T-helper 2 cell (primary cell): ENCODE measurements at regions not wholly inside any gene's neighbourhood (a gene's known extent, or its start where the extent isn't known, plus 50 kb on each side); places are given as distances from the start of the nearest gene placed in this dataset.

Experiments
- DNase-seq, 5 experiments: peaks; one replicate each; pipeline versions ENCODE4 v3.0.0 to v3.0.0-alpha.2; 2012 to 2022

DNA sequence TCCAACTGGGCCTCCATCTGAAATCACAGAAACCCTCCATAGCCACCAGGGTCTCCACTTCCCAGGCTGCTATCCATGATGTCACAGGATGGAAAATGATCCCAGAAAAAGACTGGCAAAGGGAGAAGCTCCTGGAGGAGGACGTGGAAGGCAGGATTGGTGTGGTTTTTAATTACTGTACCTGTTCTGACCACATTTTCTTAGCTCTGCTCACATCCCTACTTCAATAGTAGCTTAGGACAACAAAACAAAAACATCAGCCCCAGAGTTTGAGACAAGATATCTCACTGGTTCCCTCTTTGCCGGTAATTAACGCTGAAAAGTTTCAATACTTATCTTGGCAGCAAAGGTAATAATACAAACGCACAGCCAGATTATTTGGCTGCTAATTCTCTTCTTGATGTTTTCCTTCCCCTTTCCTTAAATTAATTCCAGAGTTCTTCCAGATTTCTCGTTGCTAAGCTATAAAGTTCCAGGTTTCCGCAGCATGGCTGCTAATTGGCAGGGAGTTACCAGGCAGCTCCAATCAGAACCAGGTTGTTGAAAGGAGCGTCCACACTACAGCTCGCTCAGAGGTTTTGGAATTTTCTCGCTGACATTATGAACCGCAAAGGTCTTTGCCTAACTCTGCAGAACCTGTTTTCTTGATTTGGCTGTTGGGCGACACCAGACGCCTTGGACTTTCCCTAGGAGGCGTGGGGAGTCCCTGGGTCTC, 263.4 kb downstream of the MRTFB start:
- no peak for DNase-seq

DNA sequence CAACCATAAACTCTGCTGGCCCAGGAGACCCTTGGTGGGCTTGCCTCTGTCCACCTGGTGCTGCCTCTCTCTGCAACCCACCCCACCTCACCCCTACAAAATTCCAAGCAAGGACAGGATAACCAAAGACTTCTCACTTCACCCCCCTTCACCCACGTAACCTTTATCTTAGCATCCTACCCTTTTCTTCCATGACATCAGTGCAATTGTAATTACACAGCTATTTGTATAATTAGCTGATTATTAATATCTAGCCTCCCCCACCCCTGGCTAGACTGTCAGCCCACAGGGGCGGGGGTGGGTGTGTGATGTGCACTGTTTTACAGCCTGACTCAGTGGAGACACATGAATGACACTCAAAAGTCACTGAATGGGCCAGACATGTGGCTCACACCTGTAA, 262.2 kb downstream of the MRTFB start:
- no peak for DNase-seq

DNA sequence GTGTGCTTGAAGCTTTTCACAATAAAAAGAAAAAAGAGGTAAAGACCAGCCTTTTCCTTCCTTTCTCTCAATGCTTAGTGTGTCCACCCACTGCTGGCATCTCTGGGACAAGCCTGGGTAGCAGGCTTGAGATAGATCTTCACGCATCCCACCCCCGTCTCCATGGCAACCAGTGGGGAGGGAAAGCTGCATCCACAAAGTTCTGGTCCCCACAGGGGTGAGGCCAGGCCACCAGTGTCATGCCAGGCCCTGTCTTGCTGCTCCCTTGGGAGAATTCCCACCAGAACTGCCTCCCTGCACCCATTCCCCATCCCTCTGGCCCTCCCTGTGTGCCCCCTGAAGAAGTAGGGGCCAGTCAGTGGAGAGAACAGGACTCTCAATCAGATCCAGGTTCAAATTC, 259.9 kb downstream of the MRTFB start:
- DNase-seq, result no peak

DNA sequence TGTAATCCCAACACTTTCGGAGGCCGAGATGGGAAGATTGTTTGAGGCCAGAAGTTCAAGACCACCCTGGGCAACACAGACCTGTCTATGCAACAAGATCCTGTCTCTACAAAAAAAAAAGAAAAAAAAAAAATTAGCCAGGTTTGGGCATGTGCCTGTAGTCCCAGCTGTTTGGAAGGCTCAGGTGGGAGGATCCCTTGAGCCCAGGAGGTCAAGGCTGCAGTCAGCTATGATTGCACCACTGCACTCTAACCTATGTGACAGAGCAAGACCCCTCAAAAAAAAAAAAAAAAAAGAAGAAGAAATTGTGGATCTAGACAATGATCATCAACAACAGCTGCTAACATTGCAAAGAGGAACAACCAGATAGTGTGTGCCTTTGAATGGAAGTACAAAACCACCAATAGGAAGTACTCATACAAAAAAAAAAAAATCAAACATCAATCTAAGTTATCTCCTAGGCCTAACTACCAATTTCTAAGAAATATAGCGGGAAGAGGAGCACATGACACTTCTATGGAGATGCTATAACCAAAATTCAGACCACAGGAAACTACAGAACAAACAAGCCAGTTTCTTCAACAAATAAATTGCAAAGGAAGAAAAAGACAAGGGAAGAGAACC, 258.7 kb downstream of the MRTFB start:
- no peak for DNase-seq

DNA sequence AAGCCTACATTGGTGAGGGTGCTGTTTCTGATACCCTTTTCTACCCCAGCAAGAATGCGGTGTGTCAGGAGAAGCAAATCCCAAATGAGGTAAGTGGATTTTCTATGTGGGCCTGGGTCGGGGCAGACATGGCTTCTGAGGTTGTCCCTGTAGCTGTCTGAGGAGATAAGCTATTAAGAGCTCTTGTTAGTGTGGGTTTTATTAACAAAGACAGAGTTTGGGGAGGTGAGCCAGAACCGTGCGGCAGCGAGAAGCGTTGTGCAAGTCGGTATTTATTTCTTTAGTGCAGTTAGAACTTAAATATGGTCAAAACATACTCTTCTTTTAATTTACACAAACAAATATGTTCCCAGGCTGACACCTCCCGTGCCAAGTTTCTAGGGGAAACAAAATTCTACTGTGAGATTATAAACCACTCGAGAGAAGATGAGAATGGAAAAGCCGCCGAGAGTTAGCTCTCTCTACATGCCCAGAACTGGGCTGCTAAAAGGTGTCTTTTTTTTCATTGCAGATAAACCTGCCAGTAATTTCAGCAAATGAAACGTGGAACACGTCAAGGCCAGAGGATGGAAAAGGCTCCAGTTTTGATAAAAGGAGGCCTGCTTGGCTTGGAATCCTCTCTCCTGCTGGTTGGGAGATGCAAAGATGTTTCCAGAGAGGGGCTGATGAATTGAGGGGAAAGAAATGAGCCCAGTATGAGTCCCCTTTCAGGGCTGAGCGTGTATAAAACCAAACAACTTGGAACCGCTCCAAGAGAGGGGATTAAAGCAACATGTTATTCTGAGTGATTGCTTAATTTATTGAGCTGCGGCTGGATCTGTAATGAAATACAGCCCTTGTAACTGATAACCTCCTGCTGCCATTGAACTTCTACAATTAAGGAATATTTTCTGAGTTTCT, 254.6 kb downstream of the MRTFB start:
- DNase-seq, result no peak

DNA sequence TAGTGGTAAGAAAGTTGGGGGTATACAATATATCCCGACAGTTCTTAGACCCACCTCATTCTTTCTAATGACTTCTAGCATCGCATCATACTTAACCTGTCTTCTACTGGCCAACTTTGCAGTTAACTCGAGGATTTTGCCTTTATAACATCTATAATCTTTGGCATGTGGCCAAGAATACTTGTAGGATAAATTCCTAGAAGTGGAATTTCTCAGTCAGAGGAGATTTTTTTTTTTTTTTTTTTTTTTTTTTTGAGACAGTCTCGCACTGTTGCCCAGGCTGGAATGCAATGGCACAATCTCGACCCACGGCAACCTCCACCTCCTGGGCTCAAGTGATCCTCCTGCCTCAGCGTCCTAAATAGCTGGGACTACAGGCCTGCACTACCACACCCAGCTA, 253.5 kb downstream of the MRTFB start:
- DNase-seq, result no peak

DNA sequence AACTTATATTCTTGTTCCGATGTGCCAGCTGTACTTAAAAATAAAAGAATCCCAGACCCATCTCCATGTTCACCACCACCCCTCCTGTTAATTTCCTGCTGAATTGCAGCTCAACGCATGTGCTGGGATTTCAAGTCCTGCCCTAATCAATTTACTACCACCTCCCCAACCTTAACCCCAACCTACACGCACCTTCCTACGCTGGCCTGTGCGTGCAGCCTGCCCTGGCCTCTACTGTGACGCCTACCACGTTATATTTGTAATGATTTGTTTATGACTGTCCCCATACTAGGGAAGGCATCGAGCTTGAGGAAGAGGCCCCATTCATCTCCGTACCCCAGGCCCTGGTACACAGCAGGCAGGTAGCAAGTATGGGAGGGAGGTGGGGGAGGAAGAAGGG, 251.1 kb downstream of the MRTFB start:
- no peak for DNase-seq

DNA sequence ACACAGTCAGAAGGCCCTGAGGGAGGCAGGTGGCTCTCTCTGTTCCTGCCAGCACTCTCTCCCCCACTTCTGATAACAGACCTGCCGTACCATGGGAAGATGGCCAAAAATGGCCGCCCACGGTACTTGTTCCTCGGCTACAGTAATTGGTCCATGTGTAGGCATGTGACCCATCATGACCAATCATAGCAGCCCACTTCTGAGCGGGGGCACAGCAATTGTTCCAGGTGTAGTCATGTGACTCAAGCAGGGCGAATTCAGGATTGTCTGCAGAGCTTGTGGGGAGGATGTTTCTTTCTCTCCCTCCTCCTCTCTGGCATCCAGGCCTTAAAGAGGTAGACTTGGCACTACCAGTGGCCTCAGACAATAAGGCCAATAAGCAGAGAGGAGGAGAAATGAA, 250.4 kb downstream of the MRTFB start:
- DNase-seq, result no peak

DNA sequence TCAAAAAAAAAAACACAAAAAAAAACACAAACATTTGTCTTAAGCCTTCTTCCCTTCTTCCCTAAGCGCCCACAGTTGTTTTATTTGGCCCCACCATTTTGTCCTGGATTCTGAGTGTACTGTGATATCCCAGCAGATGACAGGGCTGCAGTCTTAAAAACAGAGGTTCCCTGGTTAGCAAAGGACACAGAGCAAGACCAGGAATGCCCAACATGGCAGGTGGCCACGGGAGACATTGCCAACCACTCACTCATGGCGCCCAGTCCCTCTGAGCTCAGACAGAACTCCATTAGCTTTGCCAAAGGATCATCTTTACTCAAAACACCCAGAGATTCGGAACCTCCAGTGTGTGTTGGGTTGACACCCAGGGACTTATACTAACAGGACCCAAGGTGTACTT, 249.3 kb downstream of the MRTFB start:
- no peak for DNase-seq
